GM12878 (cell line): ENCODE measurements at regions not wholly inside any gene's neighbourhood (a gene's known extent, or its start where the extent isn't known, plus 50 kb on each side); places are given as distances from the start of the nearest gene placed in this dataset.

Source experiments
- MEF2B ChIP-seq: fragments of 450-650 bp; IDR thresholded peaks from 2 replicates; pipeline ENCODE4 v1.6.1; 2018; ENCODE audit warnings: mild to moderate bottlenecking, moderate library complexity; ENCODE audit not compliant: partially characterized antibody, poor library complexity, severe bottlenecking
- NRF1 ChIP-seq: conservative IDR thresholded peaks from 2 replicates; pipeline ENCODE4 v1.6.1; 2011; ENCODE audit warnings: mild to moderate bottlenecking, low read depth, low read length, improper control_type of control experiment
- SMC3 ChIP-seq: IDR thresholded peaks from 2 replicates; pipeline ENCODE4 v1.6.1; 2011; ENCODE audit warnings: low read length, improper control_type of control experiment, borderline replicate concordance
- SRF ChIP-seq, 2 experiments: IDR thresholded peaks; 2 replicates each; pipeline ENCODE4 v1.6.1; 2011; ENCODE audit warnings: low read depth in 2 of 2, low read length in 2 of 2, mild to moderate bottlenecking in 1 of 2, moderate library complexity in 1 of 2
- ZNF384 ChIP-seq: IDR thresholded peaks from 2 replicates; pipeline ENCODE4 v1.6.1; 2012; ENCODE audit warnings: low read depth, mild to moderate bottlenecking, low read length, improper control_type of control experiment, borderline replicate concordance
- TF ChIP-seq, protein P1 (sequence below): fragments of 150-350 bp; IDR thresholded peaks from 2 replicates; pipeline ENCODE4 v1.6.1; 2016; ENCODE audit warnings: low read depth, low read length
- TF ChIP-seq, protein P2 (sequence below), 3 experiments: IDR thresholded peaks in 2 of 3; conservative IDR thresholded peaks in 1 of 3; 2 replicates each; pipeline ENCODE4 v1.5.1; 2011; ENCODE audit warnings: low read depth in 3 of 3, low read length in 3 of 3, mild to moderate bottlenecking in 3 of 3, control low read depth in 2 of 3, moderate library complexity in 2 of 3, inconsistent platforms in 1 of 3, mixed read lengths in 1 of 3; ENCODE audit not compliant: control insufficient read depth in 2 of 3, insufficient read depth in 1 of 3; ENCODE audit errors: extremely low read depth in 1 of 3

- TF ChIP-seq NRF1 (no peak), SMC3 (no peak), SRF (IDR thresholded peaks at IDR 0.05; ENCODE audit: low read depth in 2 of 2, low read length in 2 of 2) (no peak), ZNF384 (no peak), MEF2B (no peak)
- TF ChIP-seq, protein P1, sequence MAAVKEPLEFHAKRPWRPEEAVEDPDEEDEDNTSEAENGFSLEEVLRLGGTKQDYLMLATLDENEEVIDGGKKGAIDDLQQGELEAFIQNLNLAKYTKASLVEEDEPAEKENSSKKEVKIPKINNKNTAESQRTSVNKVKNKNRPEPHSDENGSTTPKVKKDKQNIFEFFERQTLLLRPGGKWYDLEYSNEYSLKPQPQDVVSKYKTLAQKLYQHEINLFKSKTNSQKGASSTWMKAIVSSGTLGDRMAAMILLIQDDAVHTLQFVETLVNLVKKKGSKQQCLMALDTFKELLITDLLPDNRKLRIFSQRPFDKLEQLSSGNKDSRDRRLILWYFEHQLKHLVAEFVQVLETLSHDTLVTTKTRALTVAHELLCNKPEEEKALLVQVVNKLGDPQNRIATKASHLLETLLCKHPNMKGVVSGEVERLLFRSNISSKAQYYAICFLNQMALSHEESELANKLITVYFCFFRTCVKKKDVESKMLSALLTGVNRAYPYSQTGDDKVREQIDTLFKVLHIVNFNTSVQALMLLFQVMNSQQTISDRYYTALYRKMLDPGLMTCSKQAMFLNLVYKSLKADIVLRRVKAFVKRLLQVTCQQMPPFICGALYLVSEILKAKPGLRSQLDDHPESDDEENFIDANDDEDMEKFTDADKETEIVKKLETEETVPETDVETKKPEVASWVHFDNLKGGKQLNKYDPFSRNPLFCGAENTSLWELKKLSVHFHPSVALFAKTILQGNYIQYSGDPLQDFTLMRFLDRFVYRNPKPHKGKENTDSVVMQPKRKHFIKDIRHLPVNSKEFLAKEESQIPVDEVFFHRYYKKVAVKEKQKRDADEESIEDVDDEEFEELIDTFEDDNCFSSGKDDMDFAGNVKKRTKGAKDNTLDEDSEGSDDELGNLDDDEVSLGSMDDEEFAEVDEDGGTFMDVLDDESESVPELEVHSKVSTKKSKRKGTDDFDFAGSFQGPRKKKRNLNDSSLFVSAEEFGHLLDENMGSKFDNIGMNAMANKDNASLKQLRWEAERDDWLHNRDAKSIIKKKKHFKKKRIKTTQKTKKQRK = no peak
- TF ChIP-seq, protein P2, sequence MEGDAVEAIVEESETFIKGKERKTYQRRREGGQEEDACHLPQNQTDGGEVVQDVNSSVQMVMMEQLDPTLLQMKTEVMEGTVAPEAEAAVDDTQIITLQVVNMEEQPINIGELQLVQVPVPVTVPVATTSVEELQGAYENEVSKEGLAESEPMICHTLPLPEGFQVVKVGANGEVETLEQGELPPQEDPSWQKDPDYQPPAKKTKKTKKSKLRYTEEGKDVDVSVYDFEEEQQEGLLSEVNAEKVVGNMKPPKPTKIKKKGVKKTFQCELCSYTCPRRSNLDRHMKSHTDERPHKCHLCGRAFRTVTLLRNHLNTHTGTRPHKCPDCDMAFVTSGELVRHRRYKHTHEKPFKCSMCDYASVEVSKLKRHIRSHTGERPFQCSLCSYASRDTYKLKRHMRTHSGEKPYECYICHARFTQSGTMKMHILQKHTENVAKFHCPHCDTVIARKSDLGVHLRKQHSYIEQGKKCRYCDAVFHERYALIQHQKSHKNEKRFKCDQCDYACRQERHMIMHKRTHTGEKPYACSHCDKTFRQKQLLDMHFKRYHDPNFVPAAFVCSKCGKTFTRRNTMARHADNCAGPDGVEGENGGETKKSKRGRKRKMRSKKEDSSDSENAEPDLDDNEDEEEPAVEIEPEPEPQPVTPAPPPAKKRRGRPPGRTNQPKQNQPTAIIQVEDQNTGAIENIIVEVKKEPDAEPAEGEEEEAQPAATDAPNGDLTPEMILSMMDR (IDR thresholded peaks at IDR 0.05 in 2 of 3, conservative IDR thresholded peaks at IDR 0.05 in 1 of 3; ENCODE audit: control insufficient read depth in 2 of 3, extremely low read depth in 1 of 3, insufficient read depth in 1 of 3, low read depth in 3 of 3, low read length in 3 of 3) = no peak
Observed at GRCh38 chr9:129484352-129485000, 136.4 kb downstream of the C9orf50 start.
